Testis (tissue), 2 donors: ENCODE measurements at regions not wholly inside any gene's neighbourhood (a gene's known extent, or its start where the extent isn't known, plus 50 kb on each side); places are given as distances from the start of the nearest gene placed in this dataset.

Experiments
- DNase-seq: peaks from one replicate; pipeline ENCODE4 v3.0.0-alpha.2; 2019
- H3K27ac ChIP-seq, 2 donors: fragments of 200-600 bp; sonication (generic); one replicate each; pipeline ENCODE4 v1.5.1; 2019
- H3K27me3 ChIP-seq: fragments of 200-600 bp; sonication (generic); one replicate; pipeline ENCODE4 v1.5.1; 2019
- H3K36me3 ChIP-seq: fragments of 200-600 bp; sonication (generic); one replicate; pipeline ENCODE4 v1.5.1; 2017; ENCODE audit warnings: low read depth; ENCODE audit errors: missing control alignments
- H3K4me1 ChIP-seq: fragments of 200-600 bp; sonication (generic); one replicate; pipeline ENCODE4 v1.5.1; 2019
- H3K4me3 ChIP-seq, 2 donors: fragments of 200-600 bp; sonication (generic); one replicate each; pipeline ENCODE4 v1.5.1; 2017 to 2019
- H3K9me3 ChIP-seq: fragments of 200-600 bp; sonication (generic); one replicate; pipeline ENCODE4 v1.5.1; 2017
- CTCF ChIP-seq, 3 experiments: fragments of 450-650 bp in 2 of 3; fragments of 200-600 bp in 1 of 3; sonication (generic) in 1 of 3; IDR thresholded peaks; one replicate each; pipeline ENCODE4 v1.5.1; 2016 to 2019; ENCODE audit warnings: antibody characterized with exemption in 3 of 3, mild to moderate bottlenecking in 2 of 3, moderate library complexity in 1 of 3
- POLR2A ChIP-seq: fragments of 450-650 bp; IDR thresholded peaks from one replicate; pipeline ENCODE4 v1.6.1; 2017; ENCODE audit warnings: antibody characterized with exemption, mild to moderate bottlenecking, moderate library complexity
- WGBS, 2 donors: methylation state at CpG; one replicate each; pipeline ENCODE4 v1.1.5; 2018; 5-methylcytosine and 5-hydroxymethylcytosine counted together
- intact Hi-C: fragments of 100-400 bp; cut with DNase I; formaldehyde crosslinking; loops from one replicate; pipeline ENCODE4 v1.15.1; 2023; ENCODE audit warnings: low total_unique reads

DNA sequence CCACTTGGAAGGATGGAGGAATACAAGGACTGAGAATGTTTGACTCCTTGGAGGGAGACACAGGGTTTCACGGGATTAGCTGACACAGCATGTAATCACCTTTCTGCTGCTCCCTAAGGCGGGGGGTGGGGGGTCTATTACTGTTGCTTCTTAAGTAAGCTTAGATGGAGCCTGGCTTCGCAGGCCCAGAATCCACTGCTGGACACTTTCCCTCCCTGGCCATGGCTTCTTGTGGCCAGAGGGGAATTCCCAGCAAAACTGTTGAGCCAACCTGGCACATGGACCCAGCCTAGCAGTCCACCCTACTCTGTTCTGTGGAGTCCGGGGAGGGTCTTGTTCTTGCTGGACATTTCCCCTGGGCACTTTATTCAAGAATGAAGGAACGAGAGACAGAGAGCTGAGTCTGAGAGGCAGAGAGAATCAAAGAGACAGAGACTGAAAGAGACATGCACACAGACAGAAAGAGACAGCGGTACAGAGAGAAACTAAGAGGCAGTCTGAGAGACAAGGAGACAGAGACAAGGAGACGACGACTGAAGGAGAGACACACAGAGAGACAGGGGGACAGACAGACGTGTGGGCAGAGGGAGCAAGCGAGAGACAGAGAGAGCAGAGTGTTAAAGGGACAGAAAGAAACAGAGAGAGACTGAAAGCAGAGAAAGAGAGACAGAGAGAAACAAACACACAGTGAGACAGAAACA, 55.6 kb upstream of the DLG1 start:
- no peaks in the 10 kb centered on the region for H3K36me3 ChIP-seq
- no peak overlapping the region for H3K4me3 ChIP-seq
- H3K27ac ChIP-seq = peak overlapping the region; percentile 63 to 69
- intact Hi-C loops = no loop called here
- no peaks in the 10 kb centered on the region for H3K9me3 ChIP-seq
- TF ChIP-seq CTCF (IDR thresholded peaks at IDR 0.05) = no peak
- no peak for TF ChIP-seq POLR2A
- H3K4me1 ChIP-seq = peaks cover 14% of the 10 kb centered on the region
- no peaks in the 10 kb centered on the region for H3K27me3 ChIP-seq
- DNase-seq = no peak
- 52 to 55% methylated on average over 10 of the region's 10 CpGs for WGBS, 2 donors

DNA sequence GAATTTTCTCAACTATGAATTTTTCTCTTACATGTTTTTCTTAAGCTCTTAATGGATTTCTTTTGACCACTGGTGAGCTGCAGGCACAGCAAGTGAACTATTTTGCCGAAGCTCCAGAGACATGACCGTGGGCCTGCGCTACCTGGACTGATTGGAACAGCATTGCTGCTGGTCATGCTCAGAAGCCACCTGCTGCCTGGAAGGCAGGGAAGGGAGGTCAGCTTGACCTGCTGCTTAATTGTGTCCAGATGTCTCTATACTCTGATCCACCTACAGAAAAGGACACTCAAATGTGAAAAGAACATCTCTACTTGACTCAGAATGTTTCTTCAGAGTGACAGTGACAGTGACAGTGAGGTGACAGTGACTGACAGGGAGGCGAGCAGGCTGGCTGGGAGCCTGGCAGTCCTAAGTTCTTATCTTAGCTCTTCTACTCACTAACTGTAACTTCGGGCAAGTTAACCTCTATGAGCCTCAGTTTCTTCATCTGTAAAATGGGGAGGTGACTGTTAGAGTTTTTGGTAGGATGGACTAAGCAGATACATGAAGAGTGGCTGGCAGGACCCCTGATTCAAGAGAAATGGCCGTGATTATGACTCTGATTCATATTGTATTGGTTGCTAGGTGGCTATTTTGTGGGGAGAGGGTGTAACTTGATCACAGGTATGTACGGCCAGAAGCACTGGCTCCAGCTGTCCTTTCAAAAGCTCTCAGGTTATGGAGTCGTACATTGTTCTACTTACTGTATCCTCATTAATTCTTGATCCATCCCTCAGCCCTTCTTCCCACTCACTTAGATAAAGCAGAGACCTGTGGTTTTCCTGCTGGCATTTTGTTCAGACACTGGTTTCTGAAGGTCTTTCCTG, 54.8 kb upstream of the DLG1 start:
- 67 to 70% methylated on average over 8 of the region's 8 CpGs for WGBS, 2 donors
- H3K36me3 ChIP-seq = no peaks in the 10 kb centered on the region
- TF ChIP-seq CTCF (IDR thresholded peaks at IDR 0.05) (no peak), POLR2A (no peak)
- H3K27me3 ChIP-seq = no peaks in the 10 kb centered on the region
- H3K4me3 ChIP-seq = no peak overlapping the region
- DNase-seq = no peak
- intact Hi-C loops = no loop called here
- H3K27ac ChIP-seq = no peak overlapping the region
- H3K4me1 ChIP-seq = peaks cover 14% of the 10 kb centered on the region
- H3K9me3 ChIP-seq = no peaks in the 10 kb centered on the region

DNA sequence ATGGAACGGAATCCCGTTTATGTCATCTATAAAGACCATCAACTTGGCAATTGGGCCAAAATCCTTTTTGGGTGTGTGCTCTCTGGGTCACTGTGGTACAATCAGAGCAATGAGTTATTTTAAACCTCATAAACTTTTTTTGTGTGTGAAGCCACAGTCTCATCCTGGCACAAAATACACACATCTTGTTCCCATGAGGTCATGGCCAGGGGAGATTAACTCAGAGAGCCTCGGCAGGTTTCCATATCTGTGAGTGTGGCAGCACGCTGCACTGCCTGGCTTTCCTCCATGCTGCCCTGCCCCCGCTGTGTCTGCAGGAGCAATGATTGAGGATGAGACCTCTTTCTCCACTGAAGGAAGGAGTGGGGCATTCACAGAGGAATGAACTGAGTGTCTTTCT, 54.0 kb upstream of the DLG1 start:
- peak; percentile 79 for DNase-seq
- Histone ChIP-seq H3K9me3 (no peaks in the 10 kb centered on the region), H3K27ac (no peak overlapping the region), H3K4me3 (no peak overlapping the region), H3K36me3 (no peaks in the 10 kb centered on the region), H3K27me3 (no peaks in the 10 kb centered on the region), H3K4me1 (peaks cover 14% of the 10 kb centered on the region)
- TF ChIP-seq POLR2A (no peak), CTCF (IDR thresholded peaks at IDR 0.05) (no peak)
- WGBS, 2 donors = 40 to 51% methylated on average over 5 of the region's 5 CpGs
- intact Hi-C loops = no loop called here

DNA sequence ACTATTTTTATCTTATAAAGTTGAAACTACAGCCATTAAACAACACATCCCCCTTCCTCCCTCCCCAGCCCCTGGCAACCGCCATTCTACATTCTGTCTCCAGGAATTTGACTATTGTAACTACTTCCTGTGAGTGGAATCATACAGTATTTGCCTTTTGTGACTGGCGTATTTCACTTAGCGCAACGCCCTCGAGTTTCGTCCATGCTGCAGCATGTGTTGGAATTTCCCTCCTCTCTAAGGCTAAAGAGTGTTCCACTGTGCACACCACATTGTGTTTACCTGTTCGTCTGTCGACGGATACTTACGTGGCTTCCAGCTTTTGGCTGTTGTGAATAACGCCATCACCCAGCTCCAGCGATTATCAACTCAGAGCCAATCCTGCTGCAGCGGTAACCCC, 52.0 kb upstream of the DLG1 start:
- Histone ChIP-seq H3K9me3 (no peaks in the 10 kb centered on the region), H3K27me3 (no peaks in the 10 kb centered on the region), H3K36me3 (no peaks in the 10 kb centered on the region), H3K27ac (no peak overlapping the region), H3K4me1 (peaks cover 14% of the 10 kb centered on the region), H3K4me3 (no peak overlapping the region)
- DNase-seq = no peak
- TF ChIP-seq CTCF (IDR thresholded peaks at IDR 0.05) = no peak
- no peak for TF ChIP-seq POLR2A
- WGBS, 2 donors = 92 to 94% methylated on average over 13 of the region's 13 CpGs
- intact Hi-C loops = no loop called here
